OCI-LY1 (cell line): ENCODE measurements at regions not wholly inside any gene's neighbourhood (a gene's known extent, or its start where the extent isn't known, plus 50 kb on each side); places are given as distances from the start of the nearest gene placed in this dataset.

Experiments
- H2AFZ ChIP-seq: fragments of 200-600 bp; sonication (generic), shearing (Covaris generic); 2 replicates; pipeline ENCODE4 v1.6.0; 2014; ENCODE audit warnings: antibody characterized with exemption, mild to moderate bottlenecking, low read length
- H3F3A ChIP-seq: fragments of 200-600 bp; sonication (generic), shearing (Covaris generic); 2 replicates; pipeline ENCODE4 v1.6.0; 2014; ENCODE audit warnings: mild to moderate bottlenecking, antibody characterized with exemption, low read length, moderate library complexity; ENCODE audit not compliant: insufficient read depth
- H3K27ac ChIP-seq: fragments of 200-600 bp; sonication (generic); 2 replicates; pipeline ENCODE4 v1.5.1; 2014; ENCODE audit warnings: low read length, mixed run types, mild to moderate bottlenecking, low read depth; ENCODE audit not compliant: poor library complexity, severe bottlenecking
- H3K27me3 ChIP-seq: fragments of 200-600 bp; sonication (generic); 2 replicates; pipeline ENCODE4 v1.6.0; 2014; ENCODE audit warnings: antibody characterized with exemption, mild to moderate bottlenecking, low read length, moderate library complexity; ENCODE audit not compliant: insufficient read depth
- H3K36me3 ChIP-seq: fragments of 200-600 bp; sonication (generic); 2 replicates; pipeline ENCODE4 v1.6.1; 2014; ENCODE audit warnings: mild to moderate bottlenecking, antibody characterized with exemption, low read length, moderate library complexity, mixed read lengths; ENCODE audit not compliant: insufficient read depth
- H3K4me1 ChIP-seq: fragments of 200-600 bp; sonication (generic); 2 replicates; pipeline ENCODE4 v1.5.1; 2014; ENCODE audit warnings: mild to moderate bottlenecking, low read length, moderate library complexity; ENCODE audit not compliant: insufficient read depth, severe bottlenecking
- H3K4me2 ChIP-seq: fragments of 200-600 bp; sonication (generic), shearing (Covaris generic); 2 replicates; pipeline ENCODE4 v1.6.1; 2014; ENCODE audit warnings: low read length
- H3K4me3 ChIP-seq: fragments of 200-600 bp; sonication (generic); 2 replicates; pipeline ENCODE4 v1.5.1; 2014; ENCODE audit warnings: low read length, low read depth, mild to moderate bottlenecking, mixed read lengths; ENCODE audit not compliant: poor library complexity, severe bottlenecking
- H3K79me2 ChIP-seq: fragments of 200-600 bp; shearing (Covaris generic); 2 replicates; pipeline ENCODE4 v1.6.1; 2016; ENCODE audit warnings: mixed run types, low read length, mixed read lengths; ENCODE audit not compliant: insufficient read depth
- H3K9ac ChIP-seq: fragments of 200-600 bp; sonication (generic), shearing (Covaris generic); 2 replicates; pipeline ENCODE4 v1.6.1; 2014; ENCODE audit warnings: mild to moderate bottlenecking, low read length, mixed read lengths
- H3K9me2 ChIP-seq: fragments of 200-600 bp; sonication (generic), shearing (Covaris generic); 2 replicates; pipeline ENCODE4 v1.6.1; 2014; ENCODE audit warnings: low read depth, mild to moderate bottlenecking, low read length, mixed read lengths
- H3K9me3 ChIP-seq: fragments of 200-600 bp; shearing (Covaris generic); 2 replicates; pipeline ENCODE4 v1.6.1; 2014; ENCODE audit warnings: low read length, mixed read lengths
- H4K20me1 ChIP-seq: fragments of 200-600 bp; sonication (generic), shearing (Covaris generic); 2 replicates; pipeline ENCODE4 v1.6.0; 2016; ENCODE audit warnings: mild to moderate bottlenecking, low read length; ENCODE audit not compliant: insufficient read depth
- EZH2 ChIP-seq: fragments of 200-600 bp; sonication (generic), shearing (Covaris generic); IDR thresholded peaks from 2 replicates; pipeline ENCODE4 v1.8.0; 2017; ENCODE audit warnings: borderline replicate concordance, mixed run types, mild to moderate bottlenecking, antibody characterized with exemption, low read length, moderate library complexity, mixed read lengths
- TF ChIP-seq, protein P1 (sequence below): fragments of 200-600 bp; sonication (generic), shearing (Covaris generic); IDR thresholded peaks from 2 replicates; pipeline ENCODE4 v1.5.1; 2017; ENCODE audit warnings: mild to moderate bottlenecking, antibody characterized with exemption, low read length, moderate library complexity, mixed read lengths

DNA sequence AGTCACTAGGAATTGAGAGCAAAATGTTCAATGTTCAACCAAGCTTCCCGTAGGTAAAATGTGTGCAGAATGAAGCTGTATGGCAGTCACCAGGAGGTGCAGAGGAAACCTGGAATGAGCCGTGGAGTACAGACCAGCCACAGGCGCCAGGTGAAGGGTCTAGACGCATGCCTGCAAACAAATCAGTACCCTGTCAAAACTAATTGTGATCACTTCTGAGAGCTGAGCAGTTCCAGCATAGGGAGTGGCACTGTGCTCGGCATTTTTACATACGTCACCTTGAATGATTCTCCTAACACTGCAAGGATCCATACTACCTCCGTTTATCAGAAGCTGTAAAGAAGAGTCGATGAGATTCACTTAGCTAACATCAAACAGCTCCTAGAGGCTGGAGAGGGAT is 346.1 kb upstream of the ID2 start:
- Histone ChIP-seq H3K4me1 (peaks cover 19% of the 10 kb centered on the region), H3K4me2 (no peak overlapping the region), H3K4me3 (no peak overlapping the region), H3K27ac (no peak overlapping the region), H2AFZ (no peak overlapping the region), H3F3A (no peaks in the 10 kb centered on the region), H3K36me3 (no peaks in the 10 kb centered on the region; the same call in 1 of the 2 replicates), H3K9me2 (no peaks in the 10 kb centered on the region), H3K27me3 (no peaks in the 10 kb centered on the region), H4K20me1 (no peaks in the 10 kb centered on the region), H3K9me3 (peaks cover 3% of the 10 kb centered on the region; the same call in 1 of the 2 replicates), H3K9ac (no peak overlapping the region), H3K79me2 (no peaks in the 10 kb centered on the region)
- no peak for TF ChIP-seq EZH2
- TF ChIP-seq, protein P1, sequence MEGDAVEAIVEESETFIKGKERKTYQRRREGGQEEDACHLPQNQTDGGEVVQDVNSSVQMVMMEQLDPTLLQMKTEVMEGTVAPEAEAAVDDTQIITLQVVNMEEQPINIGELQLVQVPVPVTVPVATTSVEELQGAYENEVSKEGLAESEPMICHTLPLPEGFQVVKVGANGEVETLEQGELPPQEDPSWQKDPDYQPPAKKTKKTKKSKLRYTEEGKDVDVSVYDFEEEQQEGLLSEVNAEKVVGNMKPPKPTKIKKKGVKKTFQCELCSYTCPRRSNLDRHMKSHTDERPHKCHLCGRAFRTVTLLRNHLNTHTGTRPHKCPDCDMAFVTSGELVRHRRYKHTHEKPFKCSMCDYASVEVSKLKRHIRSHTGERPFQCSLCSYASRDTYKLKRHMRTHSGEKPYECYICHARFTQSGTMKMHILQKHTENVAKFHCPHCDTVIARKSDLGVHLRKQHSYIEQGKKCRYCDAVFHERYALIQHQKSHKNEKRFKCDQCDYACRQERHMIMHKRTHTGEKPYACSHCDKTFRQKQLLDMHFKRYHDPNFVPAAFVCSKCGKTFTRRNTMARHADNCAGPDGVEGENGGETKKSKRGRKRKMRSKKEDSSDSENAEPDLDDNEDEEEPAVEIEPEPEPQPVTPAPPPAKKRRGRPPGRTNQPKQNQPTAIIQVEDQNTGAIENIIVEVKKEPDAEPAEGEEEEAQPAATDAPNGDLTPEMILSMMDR = no peak

GRCh38 chr2:8337321-8337720 is 344.5 kb upstream of the ID2 start:
- no peaks in the 10 kb centered on the region for H4K20me1 ChIP-seq
- H3K9ac ChIP-seq = no peak overlapping the region
- no peaks in the 10 kb centered on the region for H3K9me2 ChIP-seq
- peaks cover 4% of the 10 kb centered on the region for H3K4me1 ChIP-seq
- TF ChIP-seq EZH2 = no peak
- TF ChIP-seq, protein P1 = no peak
- H3K9me3 ChIP-seq = peaks cover 3% of the 10 kb centered on the region; the same call in 1 of the 2 replicates
- no peak overlapping the region for H3K27ac ChIP-seq
- H3K79me2 ChIP-seq = no peaks in the 10 kb centered on the region
- no peak overlapping the region for H3K4me3 ChIP-seq
- H3F3A ChIP-seq = no peaks in the 10 kb centered on the region
- no peaks in the 10 kb centered on the region; the same call in 1 of the 2 replicates for H3K36me3 ChIP-seq
- H3K4me2 ChIP-seq = no peak overlapping the region
- no peak overlapping the region for H2AFZ ChIP-seq
- H3K27me3 ChIP-seq = no peaks in the 10 kb centered on the region

DNA sequence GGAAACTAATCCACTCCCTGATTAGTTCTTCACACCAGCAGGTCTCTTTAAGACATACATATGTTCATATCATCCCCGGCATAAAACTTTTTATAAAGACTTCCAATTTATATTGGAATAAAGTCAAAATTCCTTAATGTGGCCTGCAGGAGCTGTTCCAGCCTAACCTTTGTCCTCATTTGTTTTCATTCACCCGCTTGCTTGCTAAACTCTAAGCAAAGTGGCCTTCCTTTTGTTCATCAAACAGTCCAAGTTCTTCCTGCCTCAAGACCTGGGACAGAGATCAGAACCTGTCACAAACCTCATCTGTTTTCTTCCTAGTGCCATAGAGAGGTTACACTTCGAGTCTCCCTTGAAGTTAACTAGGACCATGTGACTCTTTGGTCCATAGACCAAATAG is 339.4 kb upstream of the ID2 start:
- no peak overlapping the region for H2AFZ ChIP-seq
- H3K4me2 ChIP-seq = no peak overlapping the region
- H3K9me3 ChIP-seq = peaks cover 3% of the 10 kb centered on the region; the same call in 1 of the 2 replicates
- no peaks in the 10 kb centered on the region for H3K4me1 ChIP-seq
- no peak overlapping the region for H3K4me3 ChIP-seq
- no peak overlapping the region for H3K27ac ChIP-seq
- H3K79me2 ChIP-seq = no peaks in the 10 kb centered on the region
- H3F3A ChIP-seq = no peaks in the 10 kb centered on the region
- no peaks in the 10 kb centered on the region for H4K20me1 ChIP-seq
- H3K9me2 ChIP-seq = no peaks in the 10 kb centered on the region
- no peaks in the 10 kb centered on the region for H3K27me3 ChIP-seq
- H3K36me3 ChIP-seq = no peaks in the 10 kb centered on the region; the same call in 1 of the 2 replicates
- no peak overlapping the region for H3K9ac ChIP-seq
- TF ChIP-seq EZH2 = no peak
- TF ChIP-seq, protein P1 = no peak
